Skeletal muscle cell (primary cell): ENCODE measurements at regions not wholly inside any gene's neighbourhood (a gene's known extent, or its start where the extent isn't known, plus 50 kb on each side); places are given as distances from the start of the nearest gene placed in this dataset.
A peak's percentile ranks its signal among the peaks of the same experiment; 100 is the strongest.

Experiments used
- DNase-seq: peaks from one replicate; pipeline ENCODE4 v3.0.0-alpha.2; 2010; ENCODE audit warnings: low read depth
- H3K4me3 ChIP-seq: 2 replicates; pipeline ENCODE4 v1.5.1; 2011; ENCODE audit warnings: low read depth, mild to moderate bottlenecking, control low read depth, low read length, moderate library complexity

GRCh38 chr12:19003141-19003540 is 126.4 kb upstream of the PLEKHA5 start:
- no peak for DNase-seq
- no peak overlapping the region for H3K4me3 ChIP-seq

GRCh38 chr12:19003987-19004619 is 125.4 kb upstream of the PLEKHA5 start:
- H3K4me3 ChIP-seq = no peak overlapping the region
- no peak for DNase-seq

GRCh38 chr12:19005257-19005801 is 124.2 kb upstream of the PLEKHA5 start:
- no peak for DNase-seq

GRCh38 chr12:19006626-19007137 is 122.9 kb upstream of the PLEKHA5 start:
- H3K4me3 ChIP-seq = no peak overlapping the region
- no peak for DNase-seq

More at GRCh38 chr12:19005257-19005801, 124.2 kb upstream of the PLEKHA5 start:
- no peak overlapping the region for H3K4me3 ChIP-seq

- DNase-seq = no peak
- no peak overlapping the region for H3K4me3 ChIP-seq
Measured at GRCh38 chr12:19008102-19008501, 121.4 kb upstream of the PLEKHA5 start.

- DNase-seq = no peak
- H3K4me3 ChIP-seq = no peak overlapping the region
Measured at GRCh38 chr12:19010087-19010486, 119.4 kb upstream of the PLEKHA5 start.

- H3K4me3 ChIP-seq = no peak overlapping the region
- DNase-seq = no peak
Measured at GRCh38 chr12:19010726-19011125, 118.8 kb upstream of the PLEKHA5 start.

GRCh38 chr12:19012965-19013364 is 116.6 kb upstream of the PLEKHA5 start:
- no peak overlapping the region for H3K4me3 ChIP-seq
- no peak for DNase-seq

GRCh38 chr12:19014240-19014639 is 115.3 kb upstream of the PLEKHA5 start:
- H3K4me3 ChIP-seq = no peak overlapping the region
- DNase-seq = peak; percentile 29

GRCh38 chr12:19015285-19015684 is 114.2 kb upstream of the PLEKHA5 start:
- DNase-seq = no peak
- no peak overlapping the region for H3K4me3 ChIP-seq

- H3K4me3 ChIP-seq = no peak overlapping the region
- peak; percentile 71 for DNase-seq
Measured at GRCh38 chr12:19018302-19018970, 111.1 kb upstream of the PLEKHA5 start.

- DNase-seq = no peak
- H3K4me3 ChIP-seq = no peak overlapping the region
Measured at GRCh38 chr12:19021240-19021639, 108.3 kb upstream of the PLEKHA5 start.

GRCh38 chr12:19021646-19022045 is 107.9 kb upstream of the PLEKHA5 start:
- H3K4me3 ChIP-seq = no peak overlapping the region
- no peak for DNase-seq

GRCh38 chr12:19025582-19025981 is 104.0 kb upstream of the PLEKHA5 start:
- no peak for DNase-seq
- no peak overlapping the region for H3K4me3 ChIP-seq

- no peak for DNase-seq
- no peak overlapping the region for H3K4me3 ChIP-seq
Measured at GRCh38 chr12:19026034-19026433, 103.5 kb upstream of the PLEKHA5 start.

- DNase-seq = no peak
- H3K4me3 ChIP-seq = no peak overlapping the region
Measured at GRCh38 chr12:19026614-19027488, 102.7 kb upstream of the PLEKHA5 start.

- H3K4me3 ChIP-seq = no peak overlapping the region
- DNase-seq = no peak
Measured at GRCh38 chr12:19030180-19030579, 99.4 kb upstream of the PLEKHA5 start.

- H3K4me3 ChIP-seq = no peak overlapping the region
- no peak for DNase-seq
Measured at GRCh38 chr12:19030603-19031002, 98.9 kb upstream of the PLEKHA5 start.

- no peak overlapping the region for H3K4me3 ChIP-seq
- peak; percentile 60 for DNase-seq
Measured at GRCh38 chr12:19031032-19031431, 98.5 kb upstream of the PLEKHA5 start.

GRCh38 chr12:19032826-19033225 is 96.7 kb upstream of the PLEKHA5 start:
- no peak for DNase-seq
- no peak overlapping the region for H3K4me3 ChIP-seq
